GM12878 (cell line): ENCODE measurements at regions not wholly inside any gene's neighbourhood (a gene's known extent, or its start where the extent isn't known, plus 50 kb on each side); places are given as distances from the start of the nearest gene placed in this dataset.

Experiments
- ATAC-seq: fragments of 200-7000 bp; cut with Tn5 transposase; 3 replicates; pipeline ENCODE4 v1.9.1; 2020; ENCODE audit warnings: mild to moderate bottlenecking, moderate library complexity
- BruUV-seq: library from RNA; stranded (reverse); fragments of 400-500 nt; replicated peaks from 2 replicates; lab custom pipeline; 2021; lab: Mats Ljungman, UMichigan
- CTCF ChIA-PET: fragments of 300-600 bp; sonication (Branson Sonifier 250); formaldehyde crosslinking; extraction: SDS; loops from one replicate; lab custom pipeline; 2021; ENCODE audit warnings: inconsistent platforms; lab: Yijun Ruan, JAX
- POLR2A ChIA-PET: fragments of 350-600 bp; formaldehyde crosslinking; extraction: SDS; loops from one replicate; lab custom pipeline; 2021; ENCODE audit warnings: inconsistent platforms; lab: Charles Lee
- RAD21 ChIA-PET: fragments of 300-600 bp; sonication (Branson Sonifier 250); formaldehyde crosslinking; loops from one replicate; lab custom pipeline; 2023; ENCODE audit warnings: antibody characterized with exemption; ENCODE audit not compliant: unreplicated experiment; lab: Charles Lee
- SMC1A ChIA-PET: fragments of 300-600 bp; sonication (Branson Sonifier 250); formaldehyde crosslinking; loops from one replicate; lab custom pipeline; 2023; ENCODE audit not compliant: unreplicated experiment, uncharacterized antibody; lab: Charles Lee
- DNase-seq: peaks from one replicate; pipeline ENCODE4 v3.0.0-alpha.2; 2011; ENCODE audit warnings: low read depth, low spot score
- FAIRE-seq: peaks from 3 replicates; lab custom pipeline; 2011; peaks lifted over from hg19 to GRCh38; lab: Jason Lieb, UNC
- H2AFZ ChIP-seq: 2 replicates; pipeline ENCODE4 v1.6.0; 2011; ENCODE audit warnings: low read depth, low read length, control low read depth; ENCODE audit not compliant: control insufficient read depth
- H3K27ac ChIP-seq: 2 replicates; pipeline ENCODE4 v1.5.1; 2011; ENCODE audit warnings: control low read depth; ENCODE audit not compliant: control insufficient read depth, insufficient read depth
- H3K27me3 ChIP-seq, 2 experiments: replicated peaks in 1 of 2; 2 replicates each; pipeline versions ENCODE4 v1.6.0 to v1.6.1; 2011; ENCODE audit warnings: low read length in 1 of 2; ENCODE audit not compliant: control insufficient read depth in 2 of 2, insufficient read depth in 2 of 2
- H3K36me3 ChIP-seq, 2 experiments: 2 replicates each; pipeline ENCODE4 v1.5.1; 2011; ENCODE audit warnings: low read length in 1 of 2; ENCODE audit not compliant: control insufficient read depth in 2 of 2, insufficient read depth in 2 of 2
- H3K4me1 ChIP-seq: 2 replicates; pipeline ENCODE4 v1.6.1; 2011; ENCODE audit warnings: mild to moderate bottlenecking, low read length, moderate library complexity, mixed read lengths; ENCODE audit not compliant: control insufficient read depth, insufficient read depth
- H3K4me2 ChIP-seq: 2 replicates; pipeline ENCODE4 v1.6.0; 2011; ENCODE audit warnings: control low read depth; ENCODE audit not compliant: control insufficient read depth, insufficient read depth
- H3K4me3 ChIP-seq: fragments of 200-600 bp; sonication (generic); 2 replicates; pipeline ENCODE4 v1.5.1; 2016
- H3K79me2 ChIP-seq: 2 replicates; pipeline ENCODE4 v1.6.0; 2011; ENCODE audit warnings: low read length; ENCODE audit not compliant: control insufficient read depth, insufficient read depth
- H3K9ac ChIP-seq: 2 replicates; pipeline ENCODE4 v1.8.0; 2011; ENCODE audit warnings: low read length, control low read depth, mixed read lengths; ENCODE audit not compliant: control insufficient read depth, insufficient read depth
- H3K9me3 ChIP-seq: replicated peaks from 3 replicates; pipeline ENCODE4 v1.5.1; 2011; ENCODE audit warnings: mild to moderate bottlenecking, low read length; ENCODE audit not compliant: control insufficient read depth, insufficient read depth
- H4K20me1 ChIP-seq: 2 replicates; pipeline ENCODE4 v1.6.0; 2011; ENCODE audit not compliant: control insufficient read depth, insufficient read depth
- CBFB ChIP-seq: IDR thresholded peaks from 2 replicates; pipeline ENCODE4 v1.6.1; 2016; ENCODE audit warnings: antibody characterized with exemption, low read depth
- DPF2 ChIP-seq: fragments of 450-650 bp; IDR thresholded peaks from 2 replicates; pipeline ENCODE4 v1.6.1; 2017; ENCODE audit warnings: mild to moderate bottlenecking
- E2F4 ChIP-seq: IDR thresholded peaks from 2 replicates; pipeline ENCODE4 v1.6.1; 2012; ENCODE audit warnings: low read depth, low read length, improper control_type of control experiment
- FOS ChIP-seq: IDR thresholded peaks from 3 replicates; pipeline ENCODE4 v1.6.1; 2011; ENCODE audit warnings: borderline replicate concordance; ENCODE audit not compliant: insufficient read length; ENCODE audit errors: extremely low read depth
- FOXM1 ChIP-seq: IDR thresholded peaks from 2 replicates; pipeline ENCODE4 v1.6.1; 2012; ENCODE audit warnings: low read depth, mild to moderate bottlenecking, inconsistent platforms, low read length, moderate library complexity
- IRF3 ChIP-seq: fragments of 450-650 bp; IDR thresholded peaks from 2 replicates; pipeline ENCODE4 v1.6.1; 2014; ENCODE audit warnings: mild to moderate bottlenecking
- KAT2A ChIP-seq: conservative IDR thresholded peaks from 2 replicates; pipeline ENCODE4 v1.6.1; 2011; ENCODE audit warnings: low read depth, low read length; ENCODE audit not compliant: control insufficient read depth
- MAX ChIP-seq: IDR thresholded peaks from 2 replicates; pipeline ENCODE4 v1.6.1; 2012; ENCODE audit warnings: low read depth, low read length, improper control_type of control experiment
- NR2F1 ChIP-seq: fragments of 450-650 bp; conservative IDR thresholded peaks from 2 replicates; pipeline ENCODE4 v1.6.1; 2017; ENCODE audit warnings: mild to moderate bottlenecking
- PKNOX1 ChIP-seq: fragments of 450-650 bp; IDR thresholded peaks from 2 replicates; pipeline ENCODE4 v1.6.1; 2016; ENCODE audit warnings: mild to moderate bottlenecking
- PRDM15 ChIP-seq: fragments of 450-650 bp; formaldehyde crosslinking; IDR thresholded peaks from 2 replicates; pipeline ENCODE4 v1.4.0; 2020; ENCODE audit warnings: mild to moderate bottlenecking, moderate library complexity
- SREBF2 ChIP-seq: IDR thresholded peaks from 2 replicates; pipeline ENCODE4 v1.6.1; 2012; ENCODE audit warnings: mild to moderate bottlenecking, low read length
- ZNF207 ChIP-seq: fragments of 450-650 bp; IDR thresholded peaks from 2 replicates; pipeline ENCODE4 v1.6.1; 2014; ENCODE audit warnings: antibody characterized with exemption, mild to moderate bottlenecking, borderline replicate concordance
- ZNF24 ChIP-seq: fragments of 450-650 bp; IDR thresholded peaks from 2 replicates; pipeline ENCODE4 v1.6.1; 2017; ENCODE audit warnings: antibody characterized with exemption, mild to moderate bottlenecking
- ZNF384 ChIP-seq: IDR thresholded peaks from 2 replicates; pipeline ENCODE4 v1.6.1; 2012; ENCODE audit warnings: low read depth, mild to moderate bottlenecking, low read length, improper control_type of control experiment, borderline replicate concordance
- ZZZ3 ChIP-seq: IDR thresholded peaks from 2 replicates; pipeline ENCODE4 v1.6.1; 2011; ENCODE audit warnings: low read depth; ENCODE audit not compliant: control insufficient read depth, insufficient read length
- WGBS: methylation state at CpG from one replicate; pipeline ENCODE4 v1.1.6; 2016; ENCODE audit warnings: low lambda C conversion rate; ENCODE audit not compliant: insufficient replicate concordance, insufficient coverage; ENCODE audit errors: missing lambda C conversion rate; 5-methylcytosine and 5-hydroxymethylcytosine counted together
- in situ Hi-C: fragments of 300-500 bp; cut with MboI; formaldehyde crosslinking; loops from 9 replicates; pipeline ENCODE4 v1.14.3; 2018; ENCODE audit warnings: mixed read lengths
- intact Hi-C: fragments of 100-400 bp; cut with micrococcal nuclease; formaldehyde crosslinking; loops from one replicate; pipeline ENCODE4 v1.14.2; 2022; ENCODE audit not compliant: unreplicated experiment

- intact Hi-C loops (no loop called here), in situ Hi-C loops (no loop called here)
- DNase-seq (no peak), ATAC-seq (0 out of 3 replicates have a peak, but pooled peaks have one; percentile 24), FAIRE-seq (no peak)
- CTCF ChIA-PET = interaction anchor here (2.8 kb wide), 1 partner anchor 10 kb away, joined by 14 read pairs; no protein-coding TSS in a partner anchor
- POLR2A ChIA-PET = no interaction called here
- no TSS peak for BruUV-seq
- Histone ChIP-seq H4K20me1 (no peaks in the 10 kb centered on the region), H3K4me2 (no peak overlapping the region), H3K79me2 (no peaks in the 10 kb centered on the region), H3K27me3 (no peaks in the 10 kb centered on the region), H3K9ac (no peak overlapping the region), H2AFZ (no peak overlapping the region), H3K27ac (no peak overlapping the region), H3K4me3 (no peak overlapping the region), H3K4me1 (no peaks in the 10 kb centered on the region), H3K36me3 (no peaks in the 10 kb centered on the region), H3K9me3 (no peaks in the 10 kb centered on the region; the same call in 1 of the 3 replicates)
- RAD21 ChIA-PET = no interaction called here
- SMC1A ChIA-PET = no interaction called here
- 67% methylated on average over 3 of the region's 3 CpGs for WGBS
- TF ChIP-seq FOXM1 = no peak
- no peak for TF ChIP-seq ZNF24
- no peak for TF ChIP-seq SREBF2
- TF ChIP-seq KAT2A = no peak
- TF ChIP-seq ZZZ3 = no peak
- no peak for TF ChIP-seq CBFB
- no peak for TF ChIP-seq PKNOX1
- TF ChIP-seq PRDM15 (CRISPR knock-in tag) = no peak
- no peak for TF ChIP-seq ZNF207
- TF ChIP-seq IRF3 = no peak
- no peak for TF ChIP-seq ZNF384
- no peak for TF ChIP-seq FOS
- TF ChIP-seq E2F4 = no peak
- TF ChIP-seq MAX = no peak
- no peak for TF ChIP-seq DPF2
- no peak for TF ChIP-seq NR2F1
Observed at GRCh38 chr1:204736836-204737235, 51.3 kb upstream of the LRRN2 start.
